ENCODE measurements at regions not wholly inside any gene's neighbourhood (a gene's known extent, or its start where the extent isn't known, plus 50 kb on each side); places are given as distances from the start of the nearest gene placed in this dataset.

- Histone ChIP-seq H3K27me3 (ENCODE audit: insufficient read depth, low read length) (no peaks in the 10 kb centered on the region), H3K4me3 (ENCODE audit: low read depth, low read length, poor library complexity, severe bottlenecking) (no peak overlapping the region), H3K79me2 (ENCODE audit: insufficient read depth, low read length) (no peaks in the 10 kb centered on the region), H3K9me2 (ENCODE audit: low read depth, low read length) (no peaks in the 10 kb centered on the region), H3K9ac (ENCODE audit: low read length) (no peak overlapping the region), H3K27ac (ENCODE audit: low read depth, low read length, poor library complexity, severe bottlenecking) (no peak overlapping the region), H3F3A (ENCODE audit: insufficient read depth, low read length) (no peaks in the 10 kb centered on the region), H4K20me1 (ENCODE audit: insufficient read depth, low read length) (no peaks in the 10 kb centered on the region), H3K36me3 (ENCODE audit: insufficient read depth, low read length) (no peaks in the 10 kb centered on the region), H3K9me3 (ENCODE audit: low read length) (no peaks in the 10 kb centered on the region), H3K4me2 (ENCODE audit: low read length) (no peak overlapping the region), H3K4me1 (ENCODE audit: insufficient read depth, low read length, severe bottlenecking) (no peaks in the 10 kb centered on the region), H2AFZ (ENCODE audit: low read length) (no peak overlapping the region)
- TF ChIP-seq, protein P1, sequence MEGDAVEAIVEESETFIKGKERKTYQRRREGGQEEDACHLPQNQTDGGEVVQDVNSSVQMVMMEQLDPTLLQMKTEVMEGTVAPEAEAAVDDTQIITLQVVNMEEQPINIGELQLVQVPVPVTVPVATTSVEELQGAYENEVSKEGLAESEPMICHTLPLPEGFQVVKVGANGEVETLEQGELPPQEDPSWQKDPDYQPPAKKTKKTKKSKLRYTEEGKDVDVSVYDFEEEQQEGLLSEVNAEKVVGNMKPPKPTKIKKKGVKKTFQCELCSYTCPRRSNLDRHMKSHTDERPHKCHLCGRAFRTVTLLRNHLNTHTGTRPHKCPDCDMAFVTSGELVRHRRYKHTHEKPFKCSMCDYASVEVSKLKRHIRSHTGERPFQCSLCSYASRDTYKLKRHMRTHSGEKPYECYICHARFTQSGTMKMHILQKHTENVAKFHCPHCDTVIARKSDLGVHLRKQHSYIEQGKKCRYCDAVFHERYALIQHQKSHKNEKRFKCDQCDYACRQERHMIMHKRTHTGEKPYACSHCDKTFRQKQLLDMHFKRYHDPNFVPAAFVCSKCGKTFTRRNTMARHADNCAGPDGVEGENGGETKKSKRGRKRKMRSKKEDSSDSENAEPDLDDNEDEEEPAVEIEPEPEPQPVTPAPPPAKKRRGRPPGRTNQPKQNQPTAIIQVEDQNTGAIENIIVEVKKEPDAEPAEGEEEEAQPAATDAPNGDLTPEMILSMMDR (IDR thresholded peaks at IDR 0.05; ENCODE audit: low read length): no peak
- no peak for TF ChIP-seq EZH2 (IDR thresholded peaks at IDR 0.05; ENCODE audit: borderline replicate concordance, low read length)
These were observed 223.0 kb upstream of the NR5A2 start for GRCh38 chr1:199804526-199804925.

- no peaks in the 10 kb centered on the region for H3K9me3 ChIP-seq (ENCODE audit: low read length)
- H3K27me3 ChIP-seq (ENCODE audit: insufficient read depth, low read length): no peaks in the 10 kb centered on the region
- H3K4me1 ChIP-seq (ENCODE audit: insufficient read depth, low read length, severe bottlenecking): no peaks in the 10 kb centered on the region
- TF ChIP-seq, protein P1 (IDR thresholded peaks at IDR 0.05; ENCODE audit: low read length): no peak
- no peak for TF ChIP-seq EZH2 (IDR thresholded peaks at IDR 0.05; ENCODE audit: borderline replicate concordance, low read length)
- H3F3A ChIP-seq (ENCODE audit: insufficient read depth, low read length): no peaks in the 10 kb centered on the region
- H3K36me3 ChIP-seq (ENCODE audit: insufficient read depth, low read length): no peaks in the 10 kb centered on the region
- no peak overlapping the region for H3K4me3 ChIP-seq (ENCODE audit: low read depth, low read length, poor library complexity, severe bottlenecking)
- H3K9me2 ChIP-seq (ENCODE audit: low read depth, low read length): no peaks in the 10 kb centered on the region
- H3K27ac ChIP-seq (ENCODE audit: low read depth, low read length, poor library complexity, severe bottlenecking): no peak overlapping the region
- no peak overlapping the region for H3K9ac ChIP-seq (ENCODE audit: low read length)
- H2AFZ ChIP-seq (ENCODE audit: low read length): no peak overlapping the region
- H4K20me1 ChIP-seq (ENCODE audit: insufficient read depth, low read length): no peaks in the 10 kb centered on the region
- no peak overlapping the region for H3K4me2 ChIP-seq (ENCODE audit: low read length)
- no peaks in the 10 kb centered on the region for H3K79me2 ChIP-seq (ENCODE audit: insufficient read depth, low read length)
These were observed 219.2 kb upstream of the NR5A2 start for GRCh38 chr1:199808110-199808870.

- TF ChIP-seq EZH2 (IDR thresholded peaks at IDR 0.05; ENCODE audit: borderline replicate concordance, low read length): no peak
- TF ChIP-seq, protein P1 (IDR thresholded peaks at IDR 0.05; ENCODE audit: low read length): no peak
- no peaks in the 10 kb centered on the region for H3F3A ChIP-seq (ENCODE audit: insufficient read depth, low read length)
- H3K27ac ChIP-seq (ENCODE audit: low read depth, low read length, poor library complexity, severe bottlenecking): no peak overlapping the region
- H3K27me3 ChIP-seq (ENCODE audit: insufficient read depth, low read length): no peaks in the 10 kb centered on the region
- no peaks in the 10 kb centered on the region for H3K36me3 ChIP-seq (ENCODE audit: insufficient read depth, low read length)
- no peak overlapping the region for H3K9ac ChIP-seq (ENCODE audit: low read length)
- H3K4me1 ChIP-seq (ENCODE audit: insufficient read depth, low read length, severe bottlenecking): no peaks in the 10 kb centered on the region
- H4K20me1 ChIP-seq (ENCODE audit: insufficient read depth, low read length): no peaks in the 10 kb centered on the region
- H3K4me3 ChIP-seq (ENCODE audit: low read depth, low read length, poor library complexity, severe bottlenecking): no peak overlapping the region
- H3K9me3 ChIP-seq (ENCODE audit: low read length): no peaks in the 10 kb centered on the region
- H3K4me2 ChIP-seq (ENCODE audit: low read length): no peak overlapping the region
- H3K79me2 ChIP-seq (ENCODE audit: insufficient read depth, low read length): no peaks in the 10 kb centered on the region
- H3K9me2 ChIP-seq (ENCODE audit: low read depth, low read length): no peaks in the 10 kb centered on the region
- no peak overlapping the region for H2AFZ ChIP-seq (ENCODE audit: low read length)
These were observed 218.2 kb upstream of the NR5A2 start for GRCh38 chr1:199809311-199809710.

Data from OCI-LY1 (cell line).